ENCODE measurements at regions not wholly inside any gene's neighbourhood (a gene's known extent, or its start where the extent isn't known, plus 50 kb on each side); places are given as distances from the start of the nearest gene placed in this dataset.

GRCh38 chr5:164818445-164818844 is 1313.0 kb downstream of the MAT2B start:
- Mint-ChIP-seq H3K27ac (no peak overlapping the region), H3K36me3 (no peaks in the 10 kb centered on the region), H3K4me3 (no peak overlapping the region), H3K9me3 (no peaks in the 10 kb centered on the region), H3K27me3 (no peaks in the 10 kb centered on the region), H3K4me1 (no peaks in the 10 kb centered on the region)

DNA sequence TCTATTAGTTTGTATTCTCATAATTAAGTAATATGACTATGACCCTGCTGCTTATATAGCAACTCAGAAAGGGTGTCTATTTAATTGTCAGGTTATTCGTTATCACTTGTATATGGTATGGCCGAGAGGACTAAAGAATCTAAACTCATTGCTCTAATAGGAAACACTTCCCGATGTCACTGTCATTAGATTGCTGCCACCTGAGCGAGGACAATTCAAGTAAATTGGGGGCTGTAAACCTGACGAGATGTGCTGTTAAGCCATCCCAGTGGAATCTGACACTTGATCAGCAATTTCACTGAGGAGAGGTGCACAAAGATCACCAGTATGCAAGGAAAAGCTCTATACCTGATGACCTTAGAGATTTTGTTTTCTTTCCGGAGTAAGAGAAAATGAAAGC is 1319.3 kb downstream of the MAT2B start:
- no peak overlapping the region for H3K27ac Mint-ChIP-seq
- peaks cover 5% of the 10 kb centered on the region for H3K9me3 Mint-ChIP-seq
- H3K27me3 Mint-ChIP-seq, result no peaks in the 10 kb centered on the region
- H3K4me1 Mint-ChIP-seq, result no peaks in the 10 kb centered on the region
- H3K4me3 Mint-ChIP-seq, result no peak overlapping the region
- H3K36me3 Mint-ChIP-seq, result no peaks in the 10 kb centered on the region

- Mint-ChIP-seq H3K27me3 (no peaks in the 10 kb centered on the region), H3K4me1 (no peaks in the 10 kb centered on the region), H3K36me3 (no peaks in the 10 kb centered on the region), H3K4me3 (no peak overlapping the region), H3K27ac (no peak overlapping the region), H3K9me3 (no peaks in the 10 kb centered on the region)
Measured at GRCh38 chr5:164832516-164832915, 1327.1 kb downstream of the MAT2B start.

DNA sequence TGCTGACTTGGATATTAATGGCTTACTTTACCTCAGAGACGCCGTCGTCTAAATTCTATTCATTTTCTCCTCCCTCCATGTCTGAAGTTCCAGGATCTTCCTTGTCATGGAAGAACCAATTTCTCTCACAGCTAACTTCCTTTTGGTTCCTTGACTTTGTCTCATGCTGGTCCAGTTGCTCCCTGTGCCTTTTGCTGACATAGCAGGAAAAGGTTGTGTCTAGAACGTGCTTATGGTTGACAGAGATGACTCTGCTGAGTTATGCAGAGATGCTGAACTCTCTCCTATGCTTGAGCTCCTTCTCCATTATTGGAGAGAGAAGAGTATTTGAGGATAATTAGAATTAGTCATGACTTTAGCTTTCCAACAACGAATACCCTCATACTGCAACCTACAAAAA is 1338.9 kb downstream of the MAT2B start:
- H3K4me1 Mint-ChIP-seq, result no peaks in the 10 kb centered on the region
- no peak overlapping the region for H3K4me3 Mint-ChIP-seq
- H3K9me3 Mint-ChIP-seq, result peaks cover 9% of the 10 kb centered on the region
- no peak overlapping the region for H3K27ac Mint-ChIP-seq
- H3K36me3 Mint-ChIP-seq, result no peaks in the 10 kb centered on the region
- no peaks in the 10 kb centered on the region for H3K27me3 Mint-ChIP-seq

DNA sequence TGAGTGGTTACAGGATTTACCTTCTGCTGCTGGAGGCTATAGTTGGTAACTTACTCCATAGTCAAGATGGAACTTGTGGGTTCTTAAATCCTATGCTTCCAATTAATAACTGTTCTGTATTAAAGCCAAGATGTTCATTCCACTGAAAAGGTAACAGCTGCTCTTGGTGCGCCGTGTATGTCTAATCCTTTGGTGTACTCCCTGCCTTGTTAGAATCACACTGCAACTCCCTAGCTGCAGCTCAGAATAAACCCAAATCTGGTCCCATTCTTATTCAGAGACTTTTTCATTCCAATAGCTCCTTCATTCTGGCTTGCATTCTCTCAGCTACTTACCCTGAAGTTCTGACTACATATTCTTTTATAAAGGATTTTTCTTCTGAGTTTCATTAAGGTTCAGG is 1355.5 kb downstream of the MAT2B start:
- Mint-ChIP-seq H3K27me3 (no peaks in the 10 kb centered on the region), H3K27ac (no peak overlapping the region), H3K4me1 (no peaks in the 10 kb centered on the region)

DNA sequence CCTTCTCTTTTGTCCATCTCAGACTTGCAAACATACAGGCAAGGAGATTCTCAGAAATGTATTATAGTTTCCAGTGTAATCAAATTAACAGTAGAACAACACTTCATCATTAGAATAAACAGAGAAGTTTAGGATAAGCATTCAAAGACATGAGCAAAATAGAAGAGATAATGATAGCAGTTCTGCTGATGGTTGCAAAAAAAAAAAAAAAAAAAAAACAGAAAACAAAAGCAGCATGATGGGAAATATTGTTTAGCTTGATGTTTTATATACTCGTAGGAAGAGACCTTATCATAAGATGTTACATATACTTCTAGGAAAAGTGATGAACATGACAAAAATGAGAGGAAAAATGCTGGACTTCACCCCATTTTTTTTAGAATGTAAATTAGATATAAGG is 1356.2 kb downstream of the MAT2B start:
- H3K27ac Mint-ChIP-seq, result no peak overlapping the region
- no peaks in the 10 kb centered on the region for H3K27me3 Mint-ChIP-seq
- H3K4me1 Mint-ChIP-seq, result no peaks in the 10 kb centered on the region
- H3K9me3 Mint-ChIP-seq, result peaks cover 18% of the 10 kb centered on the region
- no peaks in the 10 kb centered on the region for H3K36me3 Mint-ChIP-seq
- H3K4me3 Mint-ChIP-seq, result no peak overlapping the region

More for the DNA sequence above, 1355.5 kb downstream of the MAT2B start:
- H3K9me3 Mint-ChIP-seq, result peaks cover 18% of the 10 kb centered on the region
- no peak overlapping the region for H3K4me3 Mint-ChIP-seq
- H3K36me3 Mint-ChIP-seq, result no peaks in the 10 kb centered on the region

- Mint-ChIP-seq H3K4me3 (no peak overlapping the region), H3K9me3 (peaks cover 11% of the 10 kb centered on the region), H3K27me3 (no peaks in the 10 kb centered on the region), H3K27ac (no peak overlapping the region), H3K36me3 (no peaks in the 10 kb centered on the region), H3K4me1 (no peaks in the 10 kb centered on the region)
Measured at GRCh38 chr5:164868761-164869160, 1363.3 kb downstream of the MAT2B start.

GRCh38 chr5:164869325-164869724 is 1363.9 kb downstream of the MAT2B start:
- H3K27me3 Mint-ChIP-seq, result no peaks in the 10 kb centered on the region
- H3K4me3 Mint-ChIP-seq, result no peak overlapping the region
- no peaks in the 10 kb centered on the region for H3K4me1 Mint-ChIP-seq
- H3K36me3 Mint-ChIP-seq, result no peaks in the 10 kb centered on the region
- H3K9me3 Mint-ChIP-seq, result peaks cover 11% of the 10 kb centered on the region
- H3K27ac Mint-ChIP-seq, result no peak overlapping the region

GRCh38 chr5:164876793-164877192 is 1371.4 kb downstream of the MAT2B start:
- H3K4me1 Mint-ChIP-seq, result no peaks in the 10 kb centered on the region
- H3K4me3 Mint-ChIP-seq, result no peak overlapping the region
- peaks cover 6% of the 10 kb centered on the region for H3K9me3 Mint-ChIP-seq
- no peak overlapping the region for H3K27ac Mint-ChIP-seq
- no peaks in the 10 kb centered on the region for H3K27me3 Mint-ChIP-seq
- H3K36me3 Mint-ChIP-seq, result no peaks in the 10 kb centered on the region

GRCh38 chr5:164881442-164881841 is 1376.0 kb downstream of the MAT2B start:
- Mint-ChIP-seq H3K4me1 (no peaks in the 10 kb centered on the region), H3K27ac (no peak overlapping the region), H3K36me3 (no peaks in the 10 kb centered on the region), H3K4me3 (no peak overlapping the region), H3K27me3 (no peaks in the 10 kb centered on the region), H3K9me3 (no peaks in the 10 kb centered on the region)

DNA sequence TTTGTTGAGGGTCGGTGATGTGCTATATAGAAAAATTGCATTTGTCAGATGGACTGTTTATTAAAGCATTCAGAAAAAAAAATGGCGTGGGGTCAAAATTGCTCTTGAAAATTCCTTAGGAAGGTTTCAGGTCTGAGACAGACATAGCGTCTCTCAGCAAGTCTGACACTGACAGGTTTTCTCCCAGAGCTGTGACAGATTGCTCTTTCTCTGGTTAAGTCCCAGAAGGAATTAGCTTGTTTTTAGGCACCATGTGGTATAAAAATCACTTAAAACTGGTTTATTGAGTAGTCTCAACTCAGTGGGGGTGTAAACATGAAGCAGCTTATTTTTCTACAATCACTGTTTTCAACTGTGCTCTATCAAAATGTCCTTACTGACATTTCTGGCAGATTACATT is 1379.8 kb downstream of the MAT2B start:
- H3K4me1 Mint-ChIP-seq, result no peaks in the 10 kb centered on the region
- no peak overlapping the region for H3K4me3 Mint-ChIP-seq
- no peaks in the 10 kb centered on the region for H3K27me3 Mint-ChIP-seq
- no peak overlapping the region for H3K27ac Mint-ChIP-seq
- H3K9me3 Mint-ChIP-seq, result no peaks in the 10 kb centered on the region
- no peaks in the 10 kb centered on the region for H3K36me3 Mint-ChIP-seq

DNA sequence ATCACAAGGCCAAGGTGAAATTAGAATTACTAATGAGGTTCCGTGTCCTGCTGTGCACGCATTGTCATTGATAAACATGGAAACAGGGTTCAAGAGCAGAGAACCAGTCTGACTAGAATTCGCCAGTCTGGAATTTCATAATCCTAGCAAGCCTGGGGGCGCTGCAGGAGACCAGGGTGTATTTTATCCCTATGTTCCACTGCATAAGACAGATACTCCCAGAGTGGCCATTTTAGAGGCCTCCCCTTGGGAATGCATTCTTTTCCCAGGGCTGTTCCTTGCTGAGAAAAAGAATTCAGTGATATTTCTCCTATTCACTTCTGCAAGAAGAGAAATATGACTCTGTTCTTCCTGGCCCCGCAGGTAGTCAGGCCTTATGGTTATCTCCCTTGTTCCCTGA is 1387.7 kb downstream of the MAT2B start:
- H3K4me3 Mint-ChIP-seq, result no peak overlapping the region
- H3K4me1 Mint-ChIP-seq, result no peaks in the 10 kb centered on the region
- no peaks in the 10 kb centered on the region for H3K36me3 Mint-ChIP-seq
- H3K9me3 Mint-ChIP-seq, result no peaks in the 10 kb centered on the region
- no peak overlapping the region for H3K27ac Mint-ChIP-seq
- no peaks in the 10 kb centered on the region for H3K27me3 Mint-ChIP-seq

GRCh38 chr5:164898705-164899104 is 1393.3 kb downstream of the MAT2B start:
- Mint-ChIP-seq H3K4me3 (no peak overlapping the region), H3K27me3 (no peaks in the 10 kb centered on the region), H3K27ac (no peak overlapping the region), H3K4me1 (no peaks in the 10 kb centered on the region), H3K9me3 (peaks cover 19% of the 10 kb centered on the region), H3K36me3 (no peaks in the 10 kb centered on the region)

DNA sequence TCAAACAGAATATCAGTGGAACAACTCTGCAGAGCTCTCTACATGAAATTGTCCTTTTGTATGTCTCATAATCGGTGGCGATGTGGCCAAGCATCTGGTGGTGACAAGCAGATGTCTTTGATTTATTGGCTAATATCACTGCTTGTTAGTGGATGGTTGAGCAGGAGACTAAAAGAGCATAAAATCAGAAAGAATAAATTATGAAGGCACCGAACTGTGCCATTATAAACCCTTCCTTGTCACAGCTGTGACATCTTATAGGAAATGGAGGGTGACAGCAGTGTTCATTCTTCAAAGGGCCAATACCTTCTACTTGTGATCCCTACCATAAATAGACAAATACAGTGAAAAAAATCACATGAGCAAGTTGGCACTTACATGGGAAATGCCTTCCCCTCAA is 1404.3 kb downstream of the MAT2B start:
- Mint-ChIP-seq H3K27me3 (no peaks in the 10 kb centered on the region), H3K4me3 (no peak overlapping the region), H3K4me1 (no peaks in the 10 kb centered on the region), H3K27ac (no peak overlapping the region), H3K9me3 (peaks cover 9% of the 10 kb centered on the region), H3K36me3 (no peaks in the 10 kb centered on the region)

- no peaks in the 10 kb centered on the region for H3K36me3 Mint-ChIP-seq
Measured at GRCh38 chr5:164921722-164922121, 1416.3 kb downstream of the MAT2B start.

GRCh38 chr5:164934039-164934438 is 1428.6 kb downstream of the MAT2B start:
- Mint-ChIP-seq H3K9me3 (peaks cover 4% of the 10 kb centered on the region), H3K27me3 (no peaks in the 10 kb centered on the region), H3K27ac (no peak overlapping the region), H3K4me3 (no peak overlapping the region), H3K36me3 (no peaks in the 10 kb centered on the region), H3K4me1 (no peaks in the 10 kb centered on the region)

More at GRCh38 chr5:164921722-164922121, 1416.3 kb downstream of the MAT2B start:
- Mint-ChIP-seq H3K9me3 (peaks cover 19% of the 10 kb centered on the region), H3K4me3 (no peak overlapping the region), H3K27ac (no peak overlapping the region), H3K4me1 (no peaks in the 10 kb centered on the region), H3K27me3 (no peaks in the 10 kb centered on the region)

GRCh38 chr5:164934561-164934960 is 1429.1 kb downstream of the MAT2B start:
- Mint-ChIP-seq H3K4me1 (no peaks in the 10 kb centered on the region), H3K9me3 (peaks cover 4% of the 10 kb centered on the region), H3K36me3 (no peaks in the 10 kb centered on the region), H3K4me3 (no peak overlapping the region), H3K27ac (no peak overlapping the region), H3K27me3 (no peaks in the 10 kb centered on the region)
